ENCODE measurements at regions not wholly inside any gene's neighbourhood (a gene's known extent, or its start where the extent isn't known, plus 50 kb on each side); places are given as distances from the start of the nearest gene placed in this dataset.
A peak's percentile ranks its signal among the peaks of the same experiment; 100 is the strongest.

DNA sequence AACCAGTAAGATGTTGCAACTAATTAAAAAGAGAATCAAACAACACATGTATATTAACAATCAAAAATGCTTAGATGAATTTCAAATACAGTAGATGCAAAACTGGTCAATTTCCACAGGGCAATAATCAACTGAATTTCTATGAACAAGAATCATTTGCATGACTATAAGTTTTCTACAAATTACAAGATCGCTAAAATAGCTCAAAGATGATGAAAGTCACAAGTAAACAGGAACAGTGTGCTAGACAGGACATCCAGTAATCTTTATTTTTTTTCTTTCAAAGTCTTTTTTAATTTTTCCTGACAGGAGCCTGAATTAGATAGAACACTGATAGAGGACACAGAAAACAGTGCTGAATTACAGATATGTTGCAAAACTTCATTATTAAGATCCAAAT, 608.2 kb upstream of the DAB2 start:
- Histone ChIP-seq H3K27ac (ENCODE audit: low read depth in 1 of 2, low read length in 1 of 2) (no peak overlapping the region), H3K9me3 (ENCODE audit: control insufficient read depth in 4 of 4, insufficient read depth in 3 of 4, low read length in 3 of 4) (no peaks in the 10 kb centered on the region), H3K27me3 (ENCODE audit: control insufficient read depth in 3 of 3, insufficient read depth in 3 of 3, low read length in 2 of 3) (no peaks in the 10 kb centered on the region), H3K36me3 (ENCODE audit: control insufficient read depth in 4 of 4, insufficient read depth in 4 of 4, low read length in 4 of 4) (no peaks in the 10 kb centered on the region), H3K4me1 (ENCODE audit: control insufficient read depth in 5 of 5, insufficient read depth in 5 of 5, low read length in 5 of 5) (peaks cover 0 to 5% (median 0%) of the 10 kb centered on the region in 5 donors), H3K4me3 (no peak overlapping the region), H3K9ac (ENCODE audit: insufficient read depth in 1 of 2, low read length in 2 of 2) (no peak overlapping the region)
- ATAC-seq (ENCODE audit: insufficient read depth, low FRiP score) (no peak), DNase-seq (no peak)
- TF ChIP-seq, protein P1, sequence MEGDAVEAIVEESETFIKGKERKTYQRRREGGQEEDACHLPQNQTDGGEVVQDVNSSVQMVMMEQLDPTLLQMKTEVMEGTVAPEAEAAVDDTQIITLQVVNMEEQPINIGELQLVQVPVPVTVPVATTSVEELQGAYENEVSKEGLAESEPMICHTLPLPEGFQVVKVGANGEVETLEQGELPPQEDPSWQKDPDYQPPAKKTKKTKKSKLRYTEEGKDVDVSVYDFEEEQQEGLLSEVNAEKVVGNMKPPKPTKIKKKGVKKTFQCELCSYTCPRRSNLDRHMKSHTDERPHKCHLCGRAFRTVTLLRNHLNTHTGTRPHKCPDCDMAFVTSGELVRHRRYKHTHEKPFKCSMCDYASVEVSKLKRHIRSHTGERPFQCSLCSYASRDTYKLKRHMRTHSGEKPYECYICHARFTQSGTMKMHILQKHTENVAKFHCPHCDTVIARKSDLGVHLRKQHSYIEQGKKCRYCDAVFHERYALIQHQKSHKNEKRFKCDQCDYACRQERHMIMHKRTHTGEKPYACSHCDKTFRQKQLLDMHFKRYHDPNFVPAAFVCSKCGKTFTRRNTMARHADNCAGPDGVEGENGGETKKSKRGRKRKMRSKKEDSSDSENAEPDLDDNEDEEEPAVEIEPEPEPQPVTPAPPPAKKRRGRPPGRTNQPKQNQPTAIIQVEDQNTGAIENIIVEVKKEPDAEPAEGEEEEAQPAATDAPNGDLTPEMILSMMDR (IDR thresholded peaks at IDR 0.05; ENCODE audit: control extremely low read depth, extremely low read depth) = no peak
- WGBS, 2 donors = 86 to 88% methylated on average over 1 of the region's 1 CpG

DNA sequence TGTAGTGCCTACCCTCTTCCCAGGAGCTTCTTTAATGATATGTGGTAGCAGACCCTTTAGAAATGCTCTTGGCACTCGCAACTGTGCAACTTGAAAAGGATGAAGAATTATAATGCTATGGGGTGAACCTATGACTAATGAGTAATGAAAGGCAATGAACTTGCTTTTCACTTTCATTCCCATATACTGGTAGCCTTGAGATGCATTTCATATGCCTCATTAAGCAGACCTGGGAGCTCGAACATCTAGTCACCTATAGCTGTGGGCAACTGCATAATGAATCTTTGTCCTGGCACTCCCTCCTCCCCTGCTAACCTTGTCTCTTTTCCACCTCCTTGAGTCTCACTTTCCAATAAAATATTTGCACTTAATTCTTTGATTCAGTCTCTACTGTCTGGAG, 605.9 kb upstream of the DAB2 start:
- TF ChIP-seq, protein P1 (IDR thresholded peaks at IDR 0.05; ENCODE audit: control extremely low read depth, extremely low read depth) = no peak
- DNase-seq (no peak), ATAC-seq (ENCODE audit: insufficient read depth, low FRiP score) (no peak)
- Histone ChIP-seq H3K36me3 (ENCODE audit: control insufficient read depth in 4 of 4, insufficient read depth in 4 of 4, low read length in 4 of 4) (no peaks in the 10 kb centered on the region), H3K9me3 (ENCODE audit: control insufficient read depth in 4 of 4, insufficient read depth in 3 of 4, low read length in 3 of 4) (no peaks in the 10 kb centered on the region), H3K9ac (ENCODE audit: insufficient read depth in 1 of 2, low read length in 2 of 2) (no peak overlapping the region), H3K27me3 (ENCODE audit: control insufficient read depth in 3 of 3, insufficient read depth in 3 of 3, low read length in 2 of 3) (no peaks in the 10 kb centered on the region), H3K27ac (ENCODE audit: low read depth in 1 of 2, low read length in 1 of 2) (no peak overlapping the region), H3K4me1 (ENCODE audit: control insufficient read depth in 5 of 5, insufficient read depth in 5 of 5, low read length in 5 of 5) (peaks cover 0 to 5% (median 0%) of the 10 kb centered on the region in 5 donors), H3K4me3 (no peak overlapping the region)
- 70 to 78% methylated on average over 2 of the region's 2 CpGs for WGBS, 2 donors

DNA sequence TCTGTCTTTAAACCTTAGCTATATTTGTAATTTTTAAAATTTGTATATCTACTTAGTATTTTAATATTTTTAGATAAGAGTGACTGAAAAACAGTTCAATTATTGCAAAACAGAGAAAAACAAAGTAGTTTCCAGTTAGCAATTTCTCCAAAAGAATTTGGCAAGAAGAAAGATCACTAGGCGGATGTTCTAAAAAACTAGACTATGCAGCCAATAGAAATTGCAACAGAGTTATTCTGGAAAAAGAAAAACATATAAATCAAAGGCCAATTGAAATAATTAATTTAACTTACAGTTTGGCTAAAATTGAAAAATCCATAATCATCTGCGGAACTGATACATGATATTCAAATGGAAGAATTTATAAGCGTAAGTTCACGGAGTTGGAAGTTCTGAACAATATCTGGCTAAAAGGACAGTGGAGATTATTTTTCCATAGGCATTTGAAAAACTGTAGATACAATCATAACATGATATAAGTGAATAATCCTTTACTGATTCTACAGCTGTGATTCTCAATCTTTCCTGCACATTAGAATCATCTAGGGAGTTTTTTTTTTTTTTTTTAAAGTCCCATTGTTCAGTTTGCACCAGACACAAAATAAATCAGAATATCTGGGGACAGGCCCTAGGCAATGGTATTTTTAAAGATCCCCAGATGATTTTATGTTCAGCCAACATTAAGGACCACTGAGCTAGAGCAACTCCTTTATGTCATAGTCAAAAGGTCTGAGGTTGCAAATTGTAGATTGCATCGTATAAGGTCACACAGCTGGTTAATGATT, 605.1 kb upstream of the DAB2 start:
- H3K36me3 ChIP-seq (ENCODE audit: control insufficient read depth in 4 of 4, insufficient read depth in 4 of 4, low read length in 4 of 4) = no peaks in the 10 kb centered on the region
- H3K9ac ChIP-seq (ENCODE audit: insufficient read depth in 1 of 2, low read length in 2 of 2) = no peak overlapping the region
- H3K27ac ChIP-seq (ENCODE audit: low read depth in 1 of 2, low read length in 1 of 2) = no peak overlapping the region
- 78 to 84% methylated on average over 5 of the region's 5 CpGs for WGBS, 2 donors
- TF ChIP-seq, protein P1 (IDR thresholded peaks at IDR 0.05; ENCODE audit: control extremely low read depth, extremely low read depth) = no peak
- ATAC-seq (ENCODE audit: insufficient read depth, low FRiP score) = no peak
- peak in 2 of 3 donors; percentile 51 to 72 for DNase-seq
- H3K9me3 ChIP-seq (ENCODE audit: control insufficient read depth in 4 of 4, insufficient read depth in 3 of 4, low read length in 3 of 4) = no peaks in the 10 kb centered on the region
- H3K4me1 ChIP-seq (ENCODE audit: control insufficient read depth in 5 of 5, insufficient read depth in 5 of 5, low read length in 5 of 5) = peaks cover 0 to 5% (median 0%) of the 10 kb centered on the region in 5 donors
- H3K4me3 ChIP-seq = no peak overlapping the region
- H3K27me3 ChIP-seq (ENCODE audit: control insufficient read depth in 3 of 3, insufficient read depth in 3 of 3, low read length in 2 of 3) = no peaks in the 10 kb centered on the region
